K562 (cell line): ENCODE measurements at regions not wholly inside any gene's neighbourhood (a gene's known extent, or its start where the extent isn't known, plus 50 kb on each side); places are given as distances from the start of the nearest gene placed in this dataset.

Experiments
- MGA ChIP-seq: fragments of 450-650 bp; IDR thresholded peaks from 2 replicates; pipeline ENCODE4 v1.6.1; 2016; ENCODE audit warnings: mild to moderate bottlenecking, moderate library complexity
- ZKSCAN8 ChIP-seq: fragments of 200-800 bp; sonication (Bioruptor generic); IDR thresholded peaks from 2 replicates; pipeline ENCODE4 v1.6.1; 2016; ENCODE audit warnings: missing genetic modification characterization, missing compliant biosample characterization
- ZNF76 ChIP-seq: fragments of 250-450 bp; sonication (Bioruptor Pico); IDR thresholded peaks from 2 replicates; pipeline ENCODE4 v1.4.0; 2020; ENCODE audit warnings: mild to moderate bottlenecking, moderate library complexity, borderline replicate concordance

- no peak for TF ChIP-seq MGA
- TF ChIP-seq ZKSCAN8, result no peak
- no peak for TF ChIP-seq ZNF76
Measured at GRCh38 chr7:142407939-142408570, 150.2 kb upstream of the PRSS58 start (continued).
